Left lobe of liver (tissue), 2 donors: ENCODE measurements at regions not wholly inside any gene's neighbourhood (a gene's known extent, or its start where the extent isn't known, plus 50 kb on each side); places are given as distances from the start of the nearest gene placed in this dataset.

Experiments used
- ATAC-seq: fragments of 200-7000 bp; cut with Tn5 transposase; one replicate; pipeline ENCODE4 v1.9.1; 2020; ENCODE audit warnings: mild to moderate bottlenecking, moderate library complexity
- DNase-seq: peaks from one replicate; pipeline ENCODE4 v3.0.0-alpha.2; 2020; ENCODE audit warnings: low spot score
- donor health status: DM: no; HTN: no; CAD: no; lungs with moderate emphysema.
- donor health status: DM: no; HTN: yes; CAD: no.

DNA sequence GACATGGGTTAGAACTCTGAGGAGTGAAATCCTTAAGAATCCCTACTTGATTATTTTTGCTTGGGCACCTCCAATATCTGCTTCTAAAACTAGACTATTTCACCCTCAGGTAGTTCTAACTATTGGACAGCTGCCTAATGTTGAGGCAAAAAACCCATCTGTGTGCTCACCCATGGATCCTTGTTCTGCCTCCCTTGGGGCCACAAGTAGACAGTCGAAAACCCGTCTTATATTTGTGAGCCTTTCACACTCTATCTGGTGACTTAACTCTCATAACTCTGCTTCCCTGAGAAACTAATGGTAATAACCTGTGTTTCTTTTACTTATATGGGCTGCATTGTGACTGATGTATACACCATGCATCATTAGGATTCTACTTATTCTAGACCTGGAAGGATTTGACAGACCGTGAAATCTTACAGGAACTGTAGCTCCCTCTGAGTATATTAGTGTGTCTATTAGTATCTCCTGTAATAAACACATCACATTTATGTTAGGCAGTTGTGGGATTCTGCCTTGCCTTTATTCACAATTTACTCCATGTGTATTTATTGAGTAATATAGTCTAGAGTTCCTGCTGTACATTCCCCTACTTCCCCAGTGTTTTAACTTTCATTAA lies 94.6 kb upstream of the SGCD start:
- ATAC-seq: no peak
- DNase-seq: no peak

GRCh38 chr5:156237361-156237760 lies 89.6 kb upstream of the SGCD start:
- ATAC-seq (no peak), DNase-seq (no peak)

- no peak for DNase-seq
- peak; percentile 68 for ATAC-seq
These were observed 87.2 kb upstream of the SGCD start for GRCh38 chr5:156239800-156240199.

GRCh38 chr5:156240414-156240813 lies 86.5 kb upstream of the SGCD start:
- ATAC-seq (no peak), DNase-seq (no peak)

DNA sequence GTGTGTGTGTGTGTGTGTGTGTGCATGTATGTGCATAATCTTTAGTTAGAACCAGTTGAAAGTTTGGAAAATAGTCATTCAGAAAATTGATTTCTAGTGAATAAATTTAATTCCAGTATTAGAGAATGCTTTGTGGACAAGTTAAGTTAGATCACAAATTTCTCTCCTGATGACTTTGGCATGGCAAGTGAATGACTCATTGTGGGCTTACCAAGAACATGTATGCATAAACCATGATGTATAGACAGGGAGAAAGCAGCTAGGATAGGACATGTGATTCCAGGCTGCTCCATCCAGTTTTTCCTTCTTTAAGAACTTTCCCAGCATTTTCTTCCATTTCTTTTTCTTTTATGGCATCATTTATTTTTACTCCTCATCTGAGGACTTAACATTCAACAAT lies 85.7 kb upstream of the SGCD start:
- ATAC-seq (no peak), DNase-seq (no peak)

- no peak for DNase-seq
These were observed 81.1 kb upstream of the SGCD start for GRCh38 chr5:156245895-156246294.

DNA sequence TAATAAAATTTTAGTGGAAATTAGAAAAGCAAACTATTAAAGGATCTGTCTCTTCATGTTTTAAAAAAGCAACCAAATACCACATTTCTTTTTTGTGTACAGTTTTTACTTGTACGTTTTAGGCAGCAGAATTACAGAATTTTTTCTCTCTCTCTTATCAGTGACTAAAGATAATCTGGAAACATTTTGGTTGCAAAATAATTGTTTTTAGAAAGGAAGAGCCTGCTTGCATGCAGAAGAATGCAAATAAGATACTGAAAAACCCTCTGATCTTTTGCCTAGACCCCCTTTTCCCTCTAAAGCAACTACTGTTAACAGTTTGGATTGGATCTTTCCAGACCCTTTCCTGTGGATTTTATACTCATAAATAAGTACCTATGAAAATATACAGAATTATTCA lies 75.9 kb upstream of the SGCD start:
- DNase-seq: no peak
- ATAC-seq: no peak

More at GRCh38 chr5:156245895-156246294, 81.1 kb upstream of the SGCD start:
- no peak for ATAC-seq

GRCh38 chr5:156253130-156253529 lies 73.8 kb upstream of the SGCD start:
- DNase-seq (no peak), ATAC-seq (no peak)

DNA sequence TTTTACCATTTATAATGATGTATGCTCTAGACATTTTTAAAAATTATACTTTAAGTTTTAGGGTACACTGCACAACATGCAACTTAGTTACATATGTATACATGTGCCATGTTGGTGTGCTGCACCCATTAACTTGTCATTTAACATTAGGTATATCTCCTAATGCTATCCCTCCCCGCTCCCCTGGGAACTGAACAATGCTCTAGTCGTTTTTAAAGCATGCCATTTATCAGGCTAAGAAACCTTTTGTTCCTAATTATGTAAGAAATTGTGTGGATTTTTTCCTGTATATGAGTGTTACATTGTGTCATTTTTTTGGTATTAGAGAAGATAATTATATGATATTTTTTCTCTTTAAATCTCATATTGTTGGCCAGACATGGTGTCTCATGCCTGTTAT lies 72.8 kb upstream of the SGCD start:
- ATAC-seq: no peak
- DNase-seq: no peak

- DNase-seq: no peak
- ATAC-seq: no peak
These were observed 70.3 kb upstream of the SGCD start for GRCh38 chr5:156256642-156257041.

DNA sequence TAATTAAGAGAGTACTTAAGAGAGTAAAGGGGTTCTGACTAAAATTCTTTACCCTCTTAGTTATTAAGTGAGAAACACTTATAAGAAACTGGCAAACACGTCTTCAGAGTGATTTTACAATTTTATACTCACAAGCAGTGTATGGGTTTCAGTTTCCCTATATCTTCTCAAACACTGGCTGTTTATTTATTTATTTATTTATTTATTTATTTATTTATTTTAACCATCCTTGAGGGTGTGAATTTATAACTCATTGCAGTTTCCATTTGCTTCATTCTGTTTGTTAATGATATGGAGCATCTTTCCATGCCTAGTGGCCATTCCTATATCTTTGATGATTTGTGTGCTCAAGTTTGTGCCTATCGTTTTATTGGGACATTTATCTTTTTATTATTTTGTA lies 68.0 kb upstream of the SGCD start:
- DNase-seq (no peak), ATAC-seq (no peak)

- no peak for ATAC-seq
- DNase-seq: no peak
These were observed 67.3 kb upstream of the SGCD start for GRCh38 chr5:156259618-156260017.

GRCh38 chr5:156261275-156261939 lies 65.6 kb upstream of the SGCD start:
- ATAC-seq: no peak
- DNase-seq: no peak

DNA sequence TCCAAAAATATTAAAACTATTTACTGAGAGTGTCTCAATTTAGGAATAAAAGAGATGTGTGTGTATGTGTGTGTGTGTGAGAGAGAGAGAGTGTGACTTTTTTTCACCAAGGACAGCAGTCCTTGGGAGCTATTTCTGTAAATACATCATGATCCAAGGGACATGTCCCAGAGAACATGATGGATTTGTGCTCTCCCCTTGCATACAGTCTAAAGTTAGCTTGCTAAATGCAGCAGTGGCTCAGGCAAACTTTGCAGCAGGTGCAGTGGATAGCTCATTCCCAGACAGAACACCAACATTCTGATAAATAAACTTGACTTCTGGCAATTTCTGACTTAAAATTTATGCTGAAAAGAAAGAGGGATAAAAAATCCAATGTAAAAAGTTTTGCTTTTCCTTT lies 55.4 kb upstream of the SGCD start:
- ATAC-seq: no peak
- no peak for DNase-seq

DNA sequence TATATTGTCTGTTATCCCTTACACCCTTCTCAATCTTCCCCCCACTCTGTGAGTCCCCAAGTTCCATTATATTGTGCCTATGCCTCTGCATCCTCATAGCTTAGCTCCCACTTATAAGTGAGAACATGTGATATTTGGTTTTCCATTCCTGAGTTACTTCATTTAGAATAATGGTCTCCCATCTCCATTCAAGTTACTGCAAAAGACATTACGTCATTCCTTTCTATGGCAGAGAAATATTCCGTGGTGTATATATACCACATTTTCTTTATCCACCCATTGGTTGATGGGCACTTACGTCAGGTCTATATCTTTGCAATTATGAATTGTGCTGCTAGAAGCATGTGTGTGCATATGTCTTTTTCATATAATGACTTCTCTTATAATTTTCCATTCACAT lies 54.8 kb upstream of the SGCD start:
- no peak for DNase-seq
- no peak for ATAC-seq

GRCh38 chr5:156273325-156273724 lies 53.6 kb upstream of the SGCD start:
- DNase-seq (no peak), ATAC-seq (no peak)

DNA sequence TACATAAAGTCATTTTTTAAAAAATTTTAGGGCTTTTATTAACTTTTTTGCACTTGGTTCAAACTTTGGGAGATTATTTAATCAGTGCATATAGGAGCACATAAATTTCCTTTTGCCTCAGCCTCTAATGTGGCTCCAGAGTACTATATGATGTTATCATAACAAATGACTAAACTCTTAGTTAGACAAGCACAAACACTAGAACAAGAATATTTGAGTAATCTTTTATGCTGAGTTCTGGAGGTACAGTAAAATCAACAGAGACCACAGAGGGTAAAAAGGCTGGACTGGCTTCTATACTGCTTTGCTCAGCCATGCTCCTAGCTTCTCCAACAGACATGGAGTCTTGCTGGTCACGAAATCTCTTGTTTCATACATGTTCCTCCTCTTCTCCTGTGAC lies 52.5 kb upstream of the SGCD start:
- ATAC-seq (no peak), DNase-seq (no peak)
